NOMO-1 (cell line): ENCODE measurements at regions not wholly inside any gene's neighbourhood (a gene's known extent, or its start where the extent isn't known, plus 50 kb on each side); places are given as distances from the start of the nearest gene placed in this dataset.

ENCODE experiments used
- DNase-seq, 2 experiments: peaks; one replicate each; lab custom pipeline; 2025; ENCODE audit not compliant: unreplicated experiment in 2 of 2; lab: John Stamatoyannopoulos, UW

GRCh38 chr15:89421219-89421618 is 75.2 kb downstream of the RHCG start:
- DNase-seq: no peak

GRCh38 chr15:89419370-89419984 is 76.9 kb downstream of the RHCG start:
- peak in 1 of 2 experiments; percentile 31 for DNase-seq

- no peak for DNase-seq
Measured at GRCh38 chr15:89417206-89417725, 79.1 kb downstream of the RHCG start.

GRCh38 chr15:89416339-89417183 is 79.8 kb downstream of the RHCG start:
- DNase-seq: peak; percentile 54 to 81

GRCh38 chr15:89414571-89414970 is 79.9 kb upstream of the POLG start:
- DNase-seq: no peak

- no peak for DNase-seq
Measured at GRCh38 chr15:89413877-89414276, 79.3 kb upstream of the POLG start.

- no peak for DNase-seq
Measured at GRCh38 chr15:89412905-89413411, 78.3 kb upstream of the POLG start.

- no peak for DNase-seq
Measured at GRCh38 chr15:89410039-89410435, 75.4 kb upstream of the POLG start.

- no peak for DNase-seq
Measured at GRCh38 chr15:89409184-89410038, 74.8 kb upstream of the POLG start.

GRCh38 chr15:89408372-89409183 is 74.0 kb upstream of the POLG start:
- no peak for DNase-seq

- no peak for DNase-seq
Measured at GRCh38 chr15:89406940-89407607, 72.5 kb upstream of the POLG start.

- no peak for DNase-seq
Measured at GRCh38 chr15:89406218-89406939, 71.8 kb upstream of the POLG start.

GRCh38 chr15:89405494-89405893 is 70.9 kb upstream of the POLG start:
- no peak for DNase-seq

GRCh38 chr15:89404023-89404422 is 69.4 kb upstream of the POLG start:
- DNase-seq: no peak

GRCh38 chr15:89402518-89402805 is 67.8 kb upstream of the POLG start:
- DNase-seq: no peak

- peak; percentile 55 to 71 for DNase-seq
Measured at GRCh38 chr15:89401631-89402517, 67.2 kb upstream of the POLG start.

GRCh38 chr15:89400782-89401545 is 66.3 kb upstream of the POLG start:
- DNase-seq: no peak
